ENCODE measurements at regions not wholly inside any gene's neighbourhood (a gene's known extent, or its start where the extent isn't known, plus 50 kb on each side); places are given as distances from the start of the nearest gene placed in this dataset.

DNA sequence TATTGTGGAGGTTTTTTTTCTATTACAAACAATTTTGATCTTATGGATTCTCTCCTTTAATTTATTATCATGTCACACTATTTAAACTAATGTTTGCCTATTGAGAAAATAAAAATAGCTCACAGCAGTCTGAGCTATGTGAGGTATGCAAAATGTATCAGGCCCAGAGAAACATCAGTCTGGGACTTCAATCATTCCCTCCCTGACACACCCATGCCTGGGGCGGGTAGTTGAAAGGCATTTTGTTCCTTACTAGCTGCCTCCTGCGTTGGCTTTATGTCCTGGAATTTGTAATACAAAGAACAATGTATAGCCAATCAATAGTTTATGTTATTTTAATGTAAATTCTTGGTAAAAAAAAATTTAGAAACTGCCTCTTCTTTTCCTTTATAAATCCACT, 403.3 kb downstream of the EPM2A start (continued):
- TF ChIP-seq ZNF462 (CRISPR knock-in tag; IDR thresholded peaks at IDR 0.05) (no peak), JUNB (IDR thresholded peaks at IDR 0.05; ENCODE audit: unreplicated experiment) (no peak), CTCF (conservative IDR thresholded peaks at IDR 0.05; ENCODE audit: low read depth in 2 of 2) (no peak), STAT1 (IDR thresholded peaks at IDR 0.05; ENCODE audit: unreplicated experiment) (no peak), EZH2phosphoT487 (IDR thresholded peaks at IDR 0.05; ENCODE audit: unreplicated experiment) (no peak), EZH2 (IDR thresholded peaks at IDR 0.05; ENCODE audit: low read depth, unreplicated experiment) (no peak)
- TF ChIP-seq, protein P1, sequence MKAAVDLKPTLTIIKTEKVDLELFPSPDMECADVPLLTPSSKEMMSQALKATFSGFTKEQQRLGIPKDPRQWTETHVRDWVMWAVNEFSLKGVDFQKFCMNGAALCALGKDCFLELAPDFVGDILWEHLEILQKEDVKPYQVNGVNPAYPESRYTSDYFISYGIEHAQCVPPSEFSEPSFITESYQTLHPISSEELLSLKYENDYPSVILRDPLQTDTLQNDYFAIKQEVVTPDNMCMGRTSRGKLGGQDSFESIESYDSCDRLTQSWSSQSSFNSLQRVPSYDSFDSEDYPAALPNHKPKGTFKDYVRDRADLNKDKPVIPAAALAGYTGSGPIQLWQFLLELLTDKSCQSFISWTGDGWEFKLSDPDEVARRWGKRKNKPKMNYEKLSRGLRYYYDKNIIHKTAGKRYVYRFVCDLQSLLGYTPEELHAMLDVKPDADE (IDR thresholded peaks at IDR 0.05), result no peak

Data from GM23338 (cell line).